CD14-positive monocyte (primary cell): ENCODE measurements at regions not wholly inside any gene's neighbourhood (a gene's known extent, or its start where the extent isn't known, plus 50 kb on each side); places are given as distances from the start of the nearest gene placed in this dataset.

ENCODE experiments used
- DNase-seq, 3 donors: peaks; one replicate each; pipeline ENCODE4 v3.0.0-alpha.2; 2011 to 2022
- H2AFZ ChIP-seq: 2 replicates; pipeline ENCODE4 v1.6.0; 2012; ENCODE audit warnings: mild to moderate bottlenecking, low read depth, low read length, inconsistent platforms; ENCODE audit not compliant: insufficient read depth, poor library complexity, severe bottlenecking
- H3K27ac ChIP-seq, 2 donors: 1 replicate in 1 of 2; 2 replicates in 1 of 2; pipeline ENCODE4 v1.5.1; 2012 to 2013; ENCODE audit warnings: low read length in 2 of 2, control low read depth in 1 of 2, inconsistent platforms in 1 of 2, low read depth in 1 of 2, mild to moderate bottlenecking in 1 of 2
- H3K27me3 ChIP-seq, 2 donors: one replicate each; pipeline versions ENCODE4 v1.6.0 to v1.6.1; 2011 to 2013; ENCODE audit warnings: low read length in 2 of 2; ENCODE audit not compliant: control insufficient read depth in 2 of 2, insufficient read depth in 2 of 2
- H3K36me3 ChIP-seq, 2 donors: replicated peaks in 1 of 2; 1 replicate in 1 of 2; 2 replicates in 1 of 2; pipeline versions ENCODE4 v1.5.1 to v1.6.1; 2012 to 2013; ENCODE audit warnings: low read length in 2 of 2, control low read depth in 1 of 2, inconsistent platforms in 1 of 2, mild to moderate bottlenecking in 1 of 2; ENCODE audit not compliant: insufficient read depth in 2 of 2, control insufficient read depth in 1 of 2
- H3K4me1 ChIP-seq, 2 donors: 1 replicate in 1 of 2; 2 replicates in 1 of 2; pipeline versions ENCODE4 v1.5.1 to v1.6.1; 2012 to 2013; ENCODE audit warnings: low read length in 2 of 2, control low read depth in 1 of 2, inconsistent platforms in 1 of 2, mild to moderate bottlenecking in 1 of 2, moderate library complexity in 1 of 2; ENCODE audit not compliant: insufficient read depth in 2 of 2, control insufficient read depth in 1 of 2
- H3K4me2 ChIP-seq: replicated peaks from 2 replicates; pipeline ENCODE3; 2012; ENCODE audit warnings: low read length, moderate library complexity, mild to moderate bottlenecking; ENCODE audit not compliant: poor library complexity, severe bottlenecking; ENCODE audit errors: extremely low read depth
- H3K4me3 ChIP-seq, 3 experiments: fragments of 200-600 bp in 1 of 3; sonication (generic) in 1 of 3; replicated peaks in 1 of 3; 1 replicate in 2 of 3; 2 replicates in 1 of 3; pipeline ENCODE4 v1.5.1; 2011 to 2013; ENCODE audit warnings: low read length in 3 of 3, mild to moderate bottlenecking in 3 of 3, control low read depth in 2 of 3, low read depth in 2 of 3, inconsistent platforms in 1 of 3, moderate library complexity in 1 of 3
- H3K79me2 ChIP-seq: 2 replicates; pipeline ENCODE4 v1.6.0; 2012; ENCODE audit warnings: mild to moderate bottlenecking, control low read depth, inconsistent platforms, low read length, moderate library complexity; ENCODE audit not compliant: insufficient read depth
- H3K9ac ChIP-seq: 2 replicates; pipeline ENCODE4 v1.6.0; 2017; ENCODE audit warnings: low read length, mild to moderate bottlenecking; ENCODE audit not compliant: insufficient read depth, poor library complexity, severe bottlenecking
- H3K9me3 ChIP-seq, 2 donors: replicated peaks in 1 of 2; 1 replicate in 1 of 2; 2 replicates in 1 of 2; pipeline versions ENCODE4 v1.5.1 to v1.6.1; 2012 to 2013; ENCODE audit warnings: low read length in 2 of 2, control low read depth in 1 of 2; ENCODE audit not compliant: control insufficient read depth in 1 of 2, insufficient read depth in 1 of 2
- H4K20me1 ChIP-seq: 2 replicates; pipeline ENCODE4 v1.6.0; 2012; ENCODE audit warnings: mild to moderate bottlenecking, low read length, control low read depth, moderate library complexity; ENCODE audit not compliant: insufficient read depth
- H3K27ac Mint-ChIP-seq, 7 donors: one replicate each; pipeline ENCODE4 v1.8.0; 2020; ENCODE audit warnings: mild to moderate bottlenecking in 7 of 7, mixed read lengths in 7 of 7, moderate library complexity in 6 of 7, inconsistent platforms in 2 of 7
- H3K27me3 Mint-ChIP-seq, 3 donors: one replicate each; pipeline ENCODE4 v1.8.0; 2021 to 2022; ENCODE audit warnings: low read depth in 3 of 3, mild to moderate bottlenecking in 3 of 3, mixed read lengths in 3 of 3, moderate library complexity in 3 of 3, inconsistent platforms in 1 of 3
- H3K36me3 Mint-ChIP-seq, 2 donors: one replicate each; pipeline ENCODE4 v1.8.0; 2020; ENCODE audit warnings: mixed read lengths in 2 of 2, inconsistent platforms in 1 of 2, mild to moderate bottlenecking in 1 of 2
- H3K4me1 Mint-ChIP-seq: one replicate; pipeline ENCODE4 v1.8.0; 2020; ENCODE audit warnings: mild to moderate bottlenecking, mixed read lengths
- H3K4me3 Mint-ChIP-seq, 2 donors: one replicate each; pipeline ENCODE4 v1.8.0; 2020; ENCODE audit warnings: mild to moderate bottlenecking in 2 of 2, mixed read lengths in 2 of 2, moderate library complexity in 1 of 2
- H3K9me3 Mint-ChIP-seq, 7 donors: one replicate each; pipeline ENCODE4 v1.8.0; 2020 to 2022; ENCODE audit warnings: mixed read lengths in 7 of 7, mild to moderate bottlenecking in 6 of 7, moderate library complexity in 6 of 7, inconsistent platforms in 2 of 7
- WGBS: methylation state at CpG from one replicate; pipeline ENCODE4 v1.1.5; 2013; ENCODE audit warnings: missing lambda C conversion rate; ENCODE audit not compliant: insufficient coverage; 5-methylcytosine and 5-hydroxymethylcytosine counted together
- intact Hi-C, 2 donors: fragments of 100-400 bp; cut with micrococcal nuclease; formaldehyde crosslinking; loops; one replicate each; pipeline versions ENCODE4 v1.15.0 to v1.15.1; 2023
- TF ChIP-seq, protein P1 (sequence below): fragments of 200-600 bp; IDR thresholded peaks from one replicate; pipeline ENCODE4 v1.8.0; 2022; ENCODE audit warnings: antibody characterized with exemption, mild to moderate bottlenecking

DNA sequence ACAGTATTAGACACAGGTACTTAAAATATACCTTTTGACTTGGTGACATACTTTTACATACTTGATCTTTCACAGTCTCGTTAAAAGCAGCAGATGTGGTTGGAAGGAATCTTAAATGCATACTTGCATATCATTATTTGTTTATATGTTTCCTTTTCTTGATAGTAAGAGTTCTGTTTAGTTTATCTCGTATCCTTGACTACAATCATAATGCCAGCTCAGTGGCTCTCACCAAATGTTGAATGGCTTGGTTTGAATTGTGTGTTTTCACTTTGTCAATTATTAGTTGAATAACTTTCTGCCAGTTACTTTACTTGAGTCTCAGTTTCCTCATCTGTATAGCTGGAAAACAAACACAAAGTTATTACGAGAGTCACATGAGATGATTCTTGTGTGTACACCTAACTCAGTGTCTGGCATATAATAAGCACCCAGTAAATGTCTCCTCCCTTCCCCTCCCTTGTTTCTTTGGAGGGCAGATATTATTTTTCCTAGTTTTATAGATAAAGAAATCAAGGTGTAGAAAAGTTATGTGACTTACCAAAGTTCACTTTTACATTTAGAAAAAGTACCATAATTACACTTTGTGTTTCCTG lies 131.6 kb upstream of the IVNS1ABP start:
- intact Hi-C loops, result no loop called here
- H3K79me2 ChIP-seq, result no peaks in the 10 kb centered on the region
- H3K27me3 ChIP-seq, result no peaks in the 10 kb centered on the region
- no peaks in the 10 kb centered on the region for H3K4me1 ChIP-seq
- no peak overlapping the region for H3K4me2 ChIP-seq
- Mint-ChIP-seq H3K9me3 (peaks cover 0 to 7% (median 3%) of the 10 kb centered on the region in 7 donors), H3K4me3 (no peak overlapping the region), H3K36me3 (peaks cover 0 to 2% of the 10 kb centered on the region in 2 donors), H3K27ac (no peak overlapping the region), H3K27me3 (peaks cover 0 to 2% (median 1%) of the 10 kb centered on the region in 3 donors), H3K4me1 (no peaks in the 10 kb centered on the region)
- DNase-seq, result no peak
- no peaks in the 10 kb centered on the region for H3K9me3 ChIP-seq
- TF ChIP-seq, protein P1, sequence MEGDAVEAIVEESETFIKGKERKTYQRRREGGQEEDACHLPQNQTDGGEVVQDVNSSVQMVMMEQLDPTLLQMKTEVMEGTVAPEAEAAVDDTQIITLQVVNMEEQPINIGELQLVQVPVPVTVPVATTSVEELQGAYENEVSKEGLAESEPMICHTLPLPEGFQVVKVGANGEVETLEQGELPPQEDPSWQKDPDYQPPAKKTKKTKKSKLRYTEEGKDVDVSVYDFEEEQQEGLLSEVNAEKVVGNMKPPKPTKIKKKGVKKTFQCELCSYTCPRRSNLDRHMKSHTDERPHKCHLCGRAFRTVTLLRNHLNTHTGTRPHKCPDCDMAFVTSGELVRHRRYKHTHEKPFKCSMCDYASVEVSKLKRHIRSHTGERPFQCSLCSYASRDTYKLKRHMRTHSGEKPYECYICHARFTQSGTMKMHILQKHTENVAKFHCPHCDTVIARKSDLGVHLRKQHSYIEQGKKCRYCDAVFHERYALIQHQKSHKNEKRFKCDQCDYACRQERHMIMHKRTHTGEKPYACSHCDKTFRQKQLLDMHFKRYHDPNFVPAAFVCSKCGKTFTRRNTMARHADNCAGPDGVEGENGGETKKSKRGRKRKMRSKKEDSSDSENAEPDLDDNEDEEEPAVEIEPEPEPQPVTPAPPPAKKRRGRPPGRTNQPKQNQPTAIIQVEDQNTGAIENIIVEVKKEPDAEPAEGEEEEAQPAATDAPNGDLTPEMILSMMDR, result no peak
- no peak overlapping the region for H3K4me3 ChIP-seq
- WGBS, result no CpG with 5 or more reads among the region's 3 CpGs
- no peaks in the 10 kb centered on the region for H3K36me3 ChIP-seq
- H4K20me1 ChIP-seq, result no peaks in the 10 kb centered on the region
- H3K27ac ChIP-seq, result no peak overlapping the region
- H2AFZ ChIP-seq, result no peak overlapping the region
- no peak overlapping the region for H3K9ac ChIP-seq

DNA sequence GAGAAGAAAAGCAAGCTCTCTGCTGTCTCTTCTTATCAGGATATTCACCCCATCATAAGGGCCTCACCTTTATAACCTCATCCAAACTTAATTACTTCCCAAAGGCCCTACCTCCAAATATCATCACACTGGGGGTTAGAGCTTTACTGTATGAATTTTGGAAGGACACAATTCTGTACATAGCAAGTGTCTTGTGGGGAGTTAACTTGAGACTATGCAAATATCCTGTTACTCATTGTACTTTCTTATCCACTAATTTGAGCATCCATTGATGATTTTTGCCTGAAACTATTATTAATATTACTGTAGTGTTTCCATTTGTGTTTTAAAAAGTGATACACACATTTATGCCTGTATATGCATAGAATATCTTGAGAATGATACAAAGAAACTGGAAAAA lies 129.1 kb upstream of the IVNS1ABP start:
- Histone ChIP-seq H3K9me3 (no peaks in the 10 kb centered on the region), H4K20me1 (no peaks in the 10 kb centered on the region), H3K9ac (no peak overlapping the region), H3K27ac (no peak overlapping the region), H3K4me3 (no peak overlapping the region), H3K27me3 (no peaks in the 10 kb centered on the region), H3K79me2 (no peaks in the 10 kb centered on the region), H3K4me1 (no peaks in the 10 kb centered on the region), H2AFZ (no peak overlapping the region), H3K4me2 (no peak overlapping the region), H3K36me3 (no peaks in the 10 kb centered on the region)
- Mint-ChIP-seq H3K36me3 (no peaks in the 10 kb centered on the region), H3K27me3 (peaks cover 0 to 2% (median 1%) of the 10 kb centered on the region in 3 donors), H3K9me3 (peaks cover 0 to 7% (median 2%) of the 10 kb centered on the region in 7 donors), H3K27ac (no peak overlapping the region), H3K4me1 (no peaks in the 10 kb centered on the region), H3K4me3 (no peak overlapping the region)
- intact Hi-C loops, result no loop called here
- TF ChIP-seq, protein P1, result no peak
- DNase-seq, result no peak
